Liver (tissue), 3 donors: ENCODE measurements at regions not wholly inside any gene's neighbourhood (a gene's known extent, or its start where the extent isn't known, plus 50 kb on each side); places are given as distances from the start of the nearest gene placed in this dataset.

Experiments
- CTCF ChIP-seq: fragments of 150-350 bp; IDR thresholded peaks from 2 replicates; pipeline ENCODE4 v1.5.1; 2017; ENCODE audit warnings: improper control_type of control experiment, low read depth, low read length; ENCODE audit not compliant: missing input control
- JUND ChIP-seq, 2 donors: IDR thresholded peaks; 2 replicates each; pipeline ENCODE4 v1.6.1; 2016; ENCODE audit warnings: antibody characterized with exemption in 2 of 2
- YY1 ChIP-seq: IDR thresholded peaks from 2 replicates; pipeline ENCODE4 v1.6.1; 2016; ENCODE audit warnings: antibody characterized with exemption, mild to moderate bottlenecking
- TF ChIP-seq, protein P1 (sequence below): IDR thresholded peaks from 2 replicates; pipeline ENCODE4 v1.6.1; 2016; ENCODE audit warnings: antibody characterized with exemption
- donor health status: healthy.
- donor health status: healthy.

GRCh38 chr4:58138786-58139668, 1028.8 kb upstream of the IGFBP7 start:
- TF ChIP-seq CTCF (no peak), YY1 (no peak), JUND (IDR thresholded peaks at IDR 0.05) (no peak)
- TF ChIP-seq, protein P1, sequence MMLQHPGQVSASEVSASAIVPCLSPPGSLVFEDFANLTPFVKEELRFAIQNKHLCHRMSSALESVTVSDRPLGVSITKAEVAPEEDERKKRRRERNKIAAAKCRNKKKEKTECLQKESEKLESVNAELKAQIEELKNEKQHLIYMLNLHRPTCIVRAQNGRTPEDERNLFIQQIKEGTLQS, result no peak
